ENCODE measurements at regions not wholly inside any gene's neighbourhood (a gene's known extent, or its start where the extent isn't known, plus 50 kb on each side); places are given as distances from the start of the nearest gene placed in this dataset.

DNA sequence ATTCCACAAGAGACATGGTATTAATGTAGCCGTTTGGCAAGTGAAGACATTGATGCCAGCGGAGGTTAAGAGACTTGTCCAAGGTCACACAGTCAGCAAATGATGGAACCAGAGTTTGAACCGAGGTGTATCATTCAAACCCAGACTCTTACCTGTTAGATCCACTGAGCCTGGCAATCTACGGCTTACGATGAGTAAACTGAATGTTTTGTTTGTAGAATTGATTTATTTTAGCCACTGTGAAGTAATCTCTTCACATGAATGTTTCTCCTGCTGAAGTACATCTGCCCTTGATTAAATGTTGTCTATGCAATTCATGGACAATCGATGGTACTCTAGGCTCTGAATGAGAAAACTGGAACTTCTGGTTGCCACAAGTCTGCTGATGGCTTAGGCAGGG lies 155.5 kb upstream of the NAV2 start:
- TF ChIP-seq POLR2AphosphoS5 (IDR thresholded peaks at IDR 0.05) (no peak), POLR2A (IDR thresholded peaks at IDR 0.05) (no peak)

Measured in breast epithelium (tissue), 3 donors.